ENCODE measurements at regions not wholly inside any gene's neighbourhood (a gene's known extent, or its start where the extent isn't known, plus 50 kb on each side); places are given as distances from the start of the nearest gene placed in this dataset.
A peak's percentile ranks its signal among the peaks of the same experiment; 100 is the strongest.

- Histone ChIP-seq H3K4me1 (replicated peaks) (no peaks in the 10 kb centered on the region), H3K36me3 (no peaks in the 10 kb centered on the region)
- DNase-seq (ENCODE audit: low read depth in 1 of 2, low spot score in 2 of 2): no peak
Observed at GRCh38 chr12:34526946-34527345, 504.6 kb downstream of the ALG10 start.

GRCh38 chr12:34547276-34547675 lies 525.0 kb downstream of the ALG10 start:
- H3K27ac ChIP-seq: no peak overlapping the region
- no peaks in the 10 kb centered on the region for H3K27me3 ChIP-seq (replicated peaks)
- H3K36me3 ChIP-seq: no peaks in the 10 kb centered on the region
- H3K4me3 ChIP-seq: no peak overlapping the region
- peaks cover 10% of the 10 kb centered on the region for H3K9me3 ChIP-seq (replicated peaks)
- H3K4me1 ChIP-seq (replicated peaks): no peaks in the 10 kb centered on the region
- DNase-seq (ENCODE audit: low read depth in 1 of 2, low spot score in 2 of 2): no peak

More at GRCh38 chr12:34526946-34527345, 504.6 kb downstream of the ALG10 start:
- no peak overlapping the region for H3K4me3 ChIP-seq
- H3K27me3 ChIP-seq (replicated peaks): no peaks in the 10 kb centered on the region
- H3K27ac ChIP-seq: no peak overlapping the region
- H3K9me3 ChIP-seq (replicated peaks): no peaks in the 10 kb centered on the region; the same call in 1 of the 2 replicates

GRCh38 chr12:34591966-34592365 lies 569.7 kb downstream of the ALG10 start:
- H3K36me3 ChIP-seq: no peaks in the 10 kb centered on the region
- H3K27me3 ChIP-seq (replicated peaks): no peaks in the 10 kb centered on the region
- no peak overlapping the region for H3K27ac ChIP-seq
- peaks cover 39% of the 10 kb centered on the region for H3K9me3 ChIP-seq (replicated peaks)
- H3K4me3 ChIP-seq: no peak overlapping the region
- no peaks in the 10 kb centered on the region for H3K4me1 ChIP-seq (replicated peaks)
- DNase-seq (ENCODE audit: low read depth in 1 of 2, low spot score in 2 of 2): no peak

- peaks cover 39% of the 10 kb centered on the region for H3K9me3 ChIP-seq (replicated peaks)
- no peak overlapping the region for H3K4me3 ChIP-seq
- H3K27me3 ChIP-seq (replicated peaks): no peaks in the 10 kb centered on the region
- no peaks in the 10 kb centered on the region for H3K4me1 ChIP-seq (replicated peaks)
- no peak overlapping the region for H3K27ac ChIP-seq
- no peaks in the 10 kb centered on the region for H3K36me3 ChIP-seq
- no peak for DNase-seq (ENCODE audit: low read depth in 1 of 2, low spot score in 2 of 2)
Observed at GRCh38 chr12:34595749-34596733, 573.7 kb downstream of the ALG10 start.

GRCh38 chr12:34597548-34598351 lies 575.5 kb downstream of the ALG10 start:
- peaks cover 37% of the 10 kb centered on the region for H3K9me3 ChIP-seq (replicated peaks)
- H3K4me3 ChIP-seq: no peak overlapping the region
- DNase-seq (ENCODE audit: low read depth in 1 of 2, low spot score in 2 of 2): no peak
- no peaks in the 10 kb centered on the region for H3K36me3 ChIP-seq
- no peak overlapping the region for H3K27ac ChIP-seq
- no peaks in the 10 kb centered on the region for H3K27me3 ChIP-seq (replicated peaks)
- no peaks in the 10 kb centered on the region for H3K4me1 ChIP-seq (replicated peaks)

DNA sequence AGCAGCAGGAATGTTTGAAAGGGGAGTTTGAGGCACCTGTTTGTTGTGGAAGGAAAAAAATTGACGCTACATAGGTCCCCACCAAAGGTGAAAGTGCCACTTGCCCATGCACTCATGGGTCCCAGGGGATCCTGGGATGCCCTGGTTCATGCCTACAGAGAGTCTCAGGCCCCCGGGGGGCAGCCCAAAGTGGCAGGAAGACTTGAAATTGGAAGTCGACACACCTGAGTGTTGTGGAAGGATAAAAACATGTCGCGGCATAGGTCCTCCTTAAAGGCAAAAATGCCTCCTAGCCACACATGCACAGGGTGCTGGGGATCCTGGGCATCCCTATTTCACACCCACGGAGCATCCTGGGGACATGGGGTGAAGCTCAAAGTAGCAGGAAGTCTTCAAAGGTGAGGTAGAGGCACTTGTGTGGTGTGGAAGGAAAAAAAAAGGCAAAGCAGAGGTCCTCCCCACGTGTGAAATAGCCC lies 576.1 kb downstream of the ALG10 start:
- H3K36me3 ChIP-seq: no peaks in the 10 kb centered on the region
- no peaks in the 10 kb centered on the region for H3K4me1 ChIP-seq (replicated peaks)
- no peaks in the 10 kb centered on the region for H3K27me3 ChIP-seq (replicated peaks)
- H3K27ac ChIP-seq: no peak overlapping the region
- no peak for DNase-seq (ENCODE audit: low read depth in 1 of 2, low spot score in 2 of 2)
- H3K9me3 ChIP-seq (replicated peaks): peaks cover 37% of the 10 kb centered on the region
- H3K4me3 ChIP-seq: no peak overlapping the region

- H3K4me3 ChIP-seq: no peak overlapping the region
- no peaks in the 10 kb centered on the region for H3K4me1 ChIP-seq (replicated peaks)
- H3K27me3 ChIP-seq (replicated peaks): no peaks in the 10 kb centered on the region
- no peak overlapping the region for H3K27ac ChIP-seq
- H3K9me3 ChIP-seq (replicated peaks): peaks cover 37% of the 10 kb centered on the region
- no peak for DNase-seq (ENCODE audit: low read depth in 1 of 2, low spot score in 2 of 2)
- H3K36me3 ChIP-seq: no peaks in the 10 kb centered on the region
Observed at GRCh38 chr12:34598851-34599529, 576.7 kb downstream of the ALG10 start.

- H3K4me1 ChIP-seq (replicated peaks): no peaks in the 10 kb centered on the region
- no peak overlapping the region for H3K4me3 ChIP-seq
- no peaks in the 10 kb centered on the region for H3K27me3 ChIP-seq (replicated peaks)
- no peaks in the 10 kb centered on the region for H3K36me3 ChIP-seq
- peaks cover 33% of the 10 kb centered on the region for H3K9me3 ChIP-seq (replicated peaks)
- no peak for DNase-seq (ENCODE audit: low read depth in 1 of 2, low spot score in 2 of 2)
- H3K27ac ChIP-seq: no peak overlapping the region
Observed at GRCh38 chr12:34599530-34600513, 577.5 kb downstream of the ALG10 start.

GRCh38 chr12:34600592-34601462 lies 578.5 kb downstream of the ALG10 start:
- Histone ChIP-seq H3K4me3 (no peak overlapping the region), H3K27me3 (replicated peaks) (no peaks in the 10 kb centered on the region), H3K36me3 (no peaks in the 10 kb centered on the region), H3K4me1 (replicated peaks) (no peaks in the 10 kb centered on the region), H3K27ac (no peak overlapping the region), H3K9me3 (replicated peaks) (peaks cover 29% of the 10 kb centered on the region)
- DNase-seq (ENCODE audit: low read depth in 1 of 2, low spot score in 2 of 2): peak in 1 of 2 experiments; percentile 35

DNA sequence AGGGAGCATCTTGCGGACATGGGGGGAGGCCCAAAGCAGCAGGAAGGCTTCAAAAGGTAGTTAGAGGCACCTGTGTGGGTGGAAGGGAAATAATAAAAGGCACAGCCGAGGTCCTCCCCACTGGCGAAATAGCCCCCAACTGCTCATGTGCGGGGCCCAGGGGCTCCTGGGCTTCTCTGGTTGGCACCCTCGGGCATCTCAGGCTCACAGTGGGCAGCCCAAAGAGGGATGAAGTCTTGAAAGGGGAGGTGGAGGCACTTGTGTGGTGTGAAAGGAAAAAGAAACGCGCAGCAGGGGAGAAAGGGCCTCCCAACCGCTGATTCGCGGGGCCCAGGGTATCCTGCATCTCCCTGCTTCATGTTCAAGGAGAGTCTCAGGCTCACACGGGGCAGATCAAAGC lies 579.4 kb downstream of the ALG10 start:
- H3K9me3 ChIP-seq (replicated peaks): peaks cover 25% of the 10 kb centered on the region
- no peak overlapping the region for H3K27ac ChIP-seq
- H3K36me3 ChIP-seq: no peaks in the 10 kb centered on the region
- no peak overlapping the region for H3K4me3 ChIP-seq
- no peak for DNase-seq (ENCODE audit: low read depth in 1 of 2, low spot score in 2 of 2)
- no peaks in the 10 kb centered on the region for H3K27me3 ChIP-seq (replicated peaks)
- no peaks in the 10 kb centered on the region for H3K4me1 ChIP-seq (replicated peaks)

- Histone ChIP-seq H3K4me3 (no peak overlapping the region), H3K36me3 (no peaks in the 10 kb centered on the region), H3K27me3 (replicated peaks) (no peaks in the 10 kb centered on the region), H3K9me3 (replicated peaks) (peaks cover 21% of the 10 kb centered on the region), H3K4me1 (replicated peaks) (no peaks in the 10 kb centered on the region), H3K27ac (no peak overlapping the region)
- no peak for DNase-seq (ENCODE audit: low read depth in 1 of 2, low spot score in 2 of 2)
Observed at GRCh38 chr12:34602213-34602940, 580.1 kb downstream of the ALG10 start.
